ENCODE measurements at regions not wholly inside any gene's neighbourhood (a gene's known extent, or its start where the extent isn't known, plus 50 kb on each side); places are given as distances from the start of the nearest gene placed in this dataset.
A peak's percentile ranks its signal among the peaks of the same experiment; 100 is the strongest.

DNA sequence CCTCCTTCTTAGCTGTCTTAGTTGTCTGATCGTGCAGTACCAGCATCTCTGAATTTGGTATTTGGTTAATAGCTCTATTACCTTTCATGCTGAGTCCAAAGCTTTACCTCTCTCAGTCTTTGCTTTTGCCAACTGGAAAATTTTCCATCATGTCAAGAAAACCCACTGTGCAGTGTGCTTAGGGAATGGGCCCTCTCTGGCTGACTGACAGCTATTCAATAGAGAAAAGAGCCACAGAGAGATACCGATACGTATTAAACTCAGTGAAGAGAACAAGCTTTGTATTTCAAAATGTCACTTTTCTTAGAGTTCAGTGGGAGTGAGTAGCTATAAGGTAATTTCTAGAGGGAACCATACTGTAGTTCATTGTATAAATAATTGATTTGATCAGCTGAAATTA is 1507.1 kb downstream of the C4orf33 start:
- Histone ChIP-seq H3K4me3 (no peak overlapping the region), H3K4me1 (no peaks in the 10 kb centered on the region), H3K36me3 (no peaks in the 10 kb centered on the region), H3K9me3 (no peaks in the 10 kb centered on the region), H3K27me3 (no peaks in the 10 kb centered on the region), H3K27ac (no peak overlapping the region)
- DNase-seq: no peak
- intact Hi-C loops (cut with DNase I): no loop called here
- ATAC-seq: no peak
- no peak for FAIRE-seq
- TF ChIP-seq, protein P1, sequence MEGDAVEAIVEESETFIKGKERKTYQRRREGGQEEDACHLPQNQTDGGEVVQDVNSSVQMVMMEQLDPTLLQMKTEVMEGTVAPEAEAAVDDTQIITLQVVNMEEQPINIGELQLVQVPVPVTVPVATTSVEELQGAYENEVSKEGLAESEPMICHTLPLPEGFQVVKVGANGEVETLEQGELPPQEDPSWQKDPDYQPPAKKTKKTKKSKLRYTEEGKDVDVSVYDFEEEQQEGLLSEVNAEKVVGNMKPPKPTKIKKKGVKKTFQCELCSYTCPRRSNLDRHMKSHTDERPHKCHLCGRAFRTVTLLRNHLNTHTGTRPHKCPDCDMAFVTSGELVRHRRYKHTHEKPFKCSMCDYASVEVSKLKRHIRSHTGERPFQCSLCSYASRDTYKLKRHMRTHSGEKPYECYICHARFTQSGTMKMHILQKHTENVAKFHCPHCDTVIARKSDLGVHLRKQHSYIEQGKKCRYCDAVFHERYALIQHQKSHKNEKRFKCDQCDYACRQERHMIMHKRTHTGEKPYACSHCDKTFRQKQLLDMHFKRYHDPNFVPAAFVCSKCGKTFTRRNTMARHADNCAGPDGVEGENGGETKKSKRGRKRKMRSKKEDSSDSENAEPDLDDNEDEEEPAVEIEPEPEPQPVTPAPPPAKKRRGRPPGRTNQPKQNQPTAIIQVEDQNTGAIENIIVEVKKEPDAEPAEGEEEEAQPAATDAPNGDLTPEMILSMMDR (IDR thresholded peaks at IDR 0.05): no peak
- 79 to 83% methylated on average over 3 of the region's 3 CpGs for WGBS, 2 donors

DNA sequence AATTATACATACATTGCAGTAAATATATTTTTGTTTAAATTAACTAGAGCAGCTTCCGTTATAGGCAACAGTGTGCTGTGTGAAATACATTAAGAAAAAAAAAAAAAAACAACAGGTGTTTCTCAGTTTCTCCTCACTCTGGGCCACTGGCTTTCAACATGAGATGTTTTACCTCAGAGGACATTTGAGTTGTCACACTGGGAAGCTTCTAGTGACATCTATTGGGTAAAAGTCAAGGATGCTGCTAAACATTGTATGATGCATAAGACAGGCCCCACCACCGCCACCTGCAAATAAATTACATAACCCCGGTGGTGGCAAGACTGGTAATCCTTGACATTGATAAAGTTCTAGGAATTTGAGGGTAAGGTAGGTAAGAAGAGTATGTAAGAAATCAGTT is 1512.2 kb downstream of the C4orf33 start:
- 84 to 85% methylated on average over 3 of the region's 3 CpGs for WGBS, 2 donors
- no peaks in the 10 kb centered on the region for H3K27me3 ChIP-seq
- TF ChIP-seq, protein P1 (IDR thresholded peaks at IDR 0.05): no peak
- no peaks in the 10 kb centered on the region for H3K9me3 ChIP-seq
- H3K36me3 ChIP-seq: no peaks in the 10 kb centered on the region
- intact Hi-C loops (cut with DNase I): no loop called here
- FAIRE-seq: no peak
- ATAC-seq: no peak
- no peak overlapping the region for H3K4me3 ChIP-seq
- H3K27ac ChIP-seq: no peak overlapping the region
- no peak for DNase-seq
- H3K4me1 ChIP-seq: no peaks in the 10 kb centered on the region

DNA sequence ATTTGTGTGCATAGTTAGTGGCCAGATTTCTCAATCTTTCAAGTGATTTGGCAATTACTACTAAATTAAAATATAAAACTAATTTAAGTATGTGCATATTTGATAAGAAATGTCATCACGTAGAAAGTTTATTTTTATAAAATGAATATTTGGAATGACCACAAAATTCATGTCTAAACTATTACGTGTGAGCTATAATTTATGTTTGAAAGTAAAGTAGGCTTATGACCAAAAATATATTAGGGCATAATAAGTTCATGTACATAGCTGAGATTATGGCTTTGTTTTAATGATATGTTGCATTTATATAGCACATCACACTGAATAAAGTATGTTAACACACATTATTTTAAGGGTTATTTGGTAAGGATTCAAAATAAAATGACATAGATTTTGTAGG is 1532.6 kb downstream of the C4orf33 start:
- Histone ChIP-seq H3K36me3 (no peaks in the 10 kb centered on the region), H3K27me3 (no peaks in the 10 kb centered on the region), H3K4me3 (no peak overlapping the region), H3K9me3 (no peaks in the 10 kb centered on the region), H3K27ac (no peak overlapping the region), H3K4me1 (no peaks in the 10 kb centered on the region)
- ATAC-seq: no peak
- WGBS, 2 donors: 72 to 84% methylated on average over 2 of the region's 2 CpGs
- DNase-seq: no peak
- FAIRE-seq: no peak
- TF ChIP-seq, protein P1 (IDR thresholded peaks at IDR 0.05): no peak
- intact Hi-C loops (cut with DNase I): no loop called here

DNA sequence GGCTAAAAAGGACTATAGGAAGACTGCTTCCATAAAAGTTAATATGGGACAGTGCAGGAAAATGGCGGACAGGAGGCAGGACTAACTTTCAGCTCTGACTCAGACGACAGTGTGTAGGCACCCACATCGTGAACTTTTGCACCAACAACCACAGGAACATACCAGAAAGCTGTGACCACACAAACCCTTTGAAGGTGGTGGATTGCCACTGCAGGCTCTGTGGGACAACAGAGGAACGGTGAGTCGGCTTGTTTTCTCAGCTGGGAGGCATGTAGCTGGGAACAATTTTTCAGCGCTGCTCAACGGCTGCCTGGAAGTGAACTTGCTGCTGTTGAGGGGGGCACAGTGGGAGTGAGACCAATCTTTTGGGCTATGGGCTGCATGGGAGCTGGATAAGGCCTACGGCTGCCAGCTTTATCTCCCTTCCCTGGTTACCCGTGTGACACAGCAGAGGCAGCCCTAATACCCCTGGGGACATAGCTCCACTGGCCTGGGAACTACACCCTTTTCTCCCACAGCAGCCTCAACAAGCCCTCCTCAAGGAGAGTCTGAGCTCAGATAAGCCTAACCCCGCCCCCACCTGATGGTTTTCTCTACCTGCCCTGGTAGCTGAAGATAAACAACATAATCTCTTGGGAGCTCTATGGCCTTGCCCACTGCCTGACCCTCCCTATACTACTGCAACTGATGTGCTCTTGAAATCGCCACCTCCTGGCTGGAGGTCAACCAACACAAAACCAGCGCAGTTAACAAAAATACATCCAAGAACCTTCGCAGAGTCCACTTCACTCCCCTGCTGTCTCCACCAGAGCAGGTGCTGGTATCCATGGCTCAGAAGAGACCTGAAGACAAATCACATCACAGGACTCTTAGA is 1537.0 kb downstream of the C4orf33 start:
- intact Hi-C loops (cut with DNase I): no loop called here
- whole genome bisulfite sequencing, 2 donors: 89 to 95% methylated on average over 13 of the region's 13 CpGs
- ATAC-seq: no peak

More for the DNA sequence above, 1537.0 kb downstream of the C4orf33 start:
- Histone ChIP-seq H3K27ac (no peak overlapping the region), H3K27me3 (no peaks in the 10 kb centered on the region), H3K4me3 (no peak overlapping the region), H3K4me1 (no peaks in the 10 kb centered on the region), H3K36me3 (no peaks in the 10 kb centered on the region), H3K9me3 (no peaks in the 10 kb centered on the region)
- TF ChIP-seq, protein P1 (IDR thresholded peaks at IDR 0.05): no peak
- DNase-seq: peak in 1 of 6 donors; percentile 21
- no peak for FAIRE-seq

All from pancreas (tissue), 10 donors.